Neural progenitor cell (in vitro differentiated cells): ENCODE measurements at regions not wholly inside any gene's neighbourhood (a gene's known extent, or its start where the extent isn't known, plus 50 kb on each side); places are given as distances from the start of the nearest gene placed in this dataset.

ENCODE experiments used
- DNase-seq: peaks from one replicate; pipeline ENCODE4 v3.0.0-alpha.2; 2016; ENCODE audit warnings: low spot score
- H2AFZ ChIP-seq: fragments of 200-600 bp; sonication (generic); replicated peaks from 2 replicates; pipeline ENCODE4 v1.6.1; 2016; ENCODE audit warnings: antibody characterized with exemption
- H3F3A ChIP-seq: fragments of 200-600 bp; sonication (generic); 2 replicates; pipeline ENCODE4 v1.6.1; 2016; ENCODE audit warnings: antibody characterized with exemption, low read depth
- H3K27ac ChIP-seq: fragments of 200-600 bp; sonication (generic); 2 replicates; pipeline ENCODE4 v1.5.1; 2016; ENCODE audit warnings: mild to moderate bottlenecking
- H3K27me3 ChIP-seq: fragments of 200-600 bp; sonication (generic); 2 replicates; pipeline ENCODE4 v1.6.1; 2016; ENCODE audit warnings: mild to moderate bottlenecking, moderate library complexity
- H3K36me3 ChIP-seq: fragments of 200-600 bp; sonication (generic); 2 replicates; pipeline ENCODE4 v1.5.1; 2016
- H3K4me1 ChIP-seq: fragments of 200-600 bp; sonication (generic); 2 replicates; pipeline ENCODE4 v1.6.1; 2016; ENCODE audit warnings: mixed run types
- H3K4me2 ChIP-seq: fragments of 200-600 bp; sonication (generic); 2 replicates; pipeline ENCODE4 v1.6.1; 2016
- H3K4me3 ChIP-seq: fragments of 200-600 bp; sonication (generic); 2 replicates; pipeline ENCODE4 v1.5.1; 2016
- H3K79me2 ChIP-seq: fragments of 200-600 bp; sonication (generic); 2 replicates; pipeline ENCODE4 v1.6.1; 2016; ENCODE audit warnings: low read depth
- H3K9ac ChIP-seq: fragments of 200-600 bp; sonication (generic); 2 replicates; pipeline ENCODE4 v1.6.1; 2016
- H3K9me3 ChIP-seq: fragments of 200-600 bp; sonication (generic); 2 replicates; pipeline ENCODE4 v1.5.1; 2016; ENCODE audit warnings: low read depth
- H4K20me1 ChIP-seq: fragments of 200-600 bp; sonication (generic); 2 replicates; pipeline ENCODE4 v1.6.1; 2016; ENCODE audit warnings: low read depth
- H3K27ac Mint-ChIP-seq: 3 replicates; pipeline ENCODE4 v1.8.0; 2021; ENCODE audit warnings: mixed read lengths
- H3K27me3 Mint-ChIP-seq: 2 replicates; pipeline ENCODE4 v1.8.0; 2022; ENCODE audit warnings: low read depth, mild to moderate bottlenecking, inconsistent platforms, moderate library complexity, mixed read lengths; ENCODE audit not compliant: insufficient read depth
- H3K36me3 Mint-ChIP-seq: 3 replicates; pipeline ENCODE4 v1.8.0; 2021; ENCODE audit warnings: mixed read lengths
- H3K4me1 Mint-ChIP-seq: 3 replicates; pipeline ENCODE4 v1.8.0; 2021; ENCODE audit warnings: mixed read lengths
- H3K4me3 Mint-ChIP-seq: 3 replicates; pipeline ENCODE4 v1.8.0; 2021; ENCODE audit warnings: mild to moderate bottlenecking, moderate library complexity, mixed read lengths
- H3K9me3 Mint-ChIP-seq: 3 replicates; pipeline ENCODE4 v1.8.0; 2020; ENCODE audit warnings: mixed read lengths
- EZH2 ChIP-seq: fragments of 200-600 bp; sonication (generic); IDR thresholded peaks from 2 replicates; pipeline ENCODE4 v1.6.1; 2017; ENCODE audit warnings: antibody characterized with exemption, mild to moderate bottlenecking, moderate library complexity
- EZH2phosphoT487 ChIP-seq: fragments of 200-600 bp; sonication (generic); IDR thresholded peaks from 2 replicates; pipeline ENCODE4 v1.6.1; 2017; ENCODE audit warnings: antibody characterized with exemption
- TF ChIP-seq, protein P1 (sequence below): fragments of 200-600 bp; sonication (generic); IDR thresholded peaks from 2 replicates; pipeline ENCODE4 v1.5.1; 2017; ENCODE audit warnings: antibody characterized with exemption, mild to moderate bottlenecking

DNA sequence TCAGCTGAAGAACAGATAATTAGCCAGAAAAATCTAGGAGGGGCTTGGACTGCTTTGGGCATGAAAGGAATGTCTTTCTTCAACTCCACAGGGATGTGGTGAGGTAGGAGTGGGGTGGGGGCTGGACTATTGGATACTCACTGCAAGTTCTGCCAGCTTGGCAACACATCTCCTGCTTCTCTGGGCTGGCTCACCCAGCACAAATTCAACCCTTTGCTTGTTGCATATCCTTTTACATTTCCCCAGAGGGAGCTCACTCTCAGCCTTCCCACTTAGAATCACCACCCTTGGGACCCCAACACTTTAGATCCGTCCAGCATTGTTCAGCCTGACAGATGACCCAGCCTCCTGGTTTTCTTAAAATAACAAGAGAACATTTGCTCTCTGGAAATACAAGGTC, 120.6 kb downstream of the KDR start:
- TF ChIP-seq, protein P1, sequence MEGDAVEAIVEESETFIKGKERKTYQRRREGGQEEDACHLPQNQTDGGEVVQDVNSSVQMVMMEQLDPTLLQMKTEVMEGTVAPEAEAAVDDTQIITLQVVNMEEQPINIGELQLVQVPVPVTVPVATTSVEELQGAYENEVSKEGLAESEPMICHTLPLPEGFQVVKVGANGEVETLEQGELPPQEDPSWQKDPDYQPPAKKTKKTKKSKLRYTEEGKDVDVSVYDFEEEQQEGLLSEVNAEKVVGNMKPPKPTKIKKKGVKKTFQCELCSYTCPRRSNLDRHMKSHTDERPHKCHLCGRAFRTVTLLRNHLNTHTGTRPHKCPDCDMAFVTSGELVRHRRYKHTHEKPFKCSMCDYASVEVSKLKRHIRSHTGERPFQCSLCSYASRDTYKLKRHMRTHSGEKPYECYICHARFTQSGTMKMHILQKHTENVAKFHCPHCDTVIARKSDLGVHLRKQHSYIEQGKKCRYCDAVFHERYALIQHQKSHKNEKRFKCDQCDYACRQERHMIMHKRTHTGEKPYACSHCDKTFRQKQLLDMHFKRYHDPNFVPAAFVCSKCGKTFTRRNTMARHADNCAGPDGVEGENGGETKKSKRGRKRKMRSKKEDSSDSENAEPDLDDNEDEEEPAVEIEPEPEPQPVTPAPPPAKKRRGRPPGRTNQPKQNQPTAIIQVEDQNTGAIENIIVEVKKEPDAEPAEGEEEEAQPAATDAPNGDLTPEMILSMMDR, result no peak
- TF ChIP-seq EZH2phosphoT487 (no peak), EZH2 (no peak)
- no peaks in the 10 kb centered on the region for H3K9me3 ChIP-seq

DNA sequence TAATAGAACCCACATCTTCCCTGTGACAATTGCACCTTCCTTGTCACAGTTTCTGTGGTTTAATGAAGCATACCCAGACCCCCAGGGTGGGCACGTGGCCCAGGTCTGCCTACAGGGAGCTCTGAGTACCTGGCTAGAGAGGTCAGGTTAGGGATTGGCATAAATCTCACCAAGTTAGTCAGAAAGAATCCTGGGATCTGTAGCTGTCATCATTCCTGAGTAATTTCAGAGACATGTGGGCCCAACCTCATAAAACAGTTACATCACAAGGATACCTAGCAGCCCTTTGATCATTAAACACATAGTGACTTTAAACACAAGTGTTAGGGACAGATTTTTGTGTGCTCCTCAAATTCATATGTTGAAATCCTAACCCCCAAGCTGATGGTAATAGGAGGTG, 123.0 kb downstream of the KDR start:
- Mint-ChIP-seq H3K27me3 (peaks cover 4% of the 10 kb centered on the region), H3K9me3 (no peaks in the 10 kb centered on the region), H3K4me3 (no peak overlapping the region), H3K27ac (no peak overlapping the region), H3K4me1 (peaks cover 5% of the 10 kb centered on the region), H3K36me3 (no peaks in the 10 kb centered on the region)
- Histone ChIP-seq H3K9me3 (no peaks in the 10 kb centered on the region), H3K27me3 (no peaks in the 10 kb centered on the region), H3K36me3 (no peaks in the 10 kb centered on the region), H4K20me1 (no peaks in the 10 kb centered on the region), H3K4me3 (no peak overlapping the region), H3K4me2 (no peak overlapping the region), H3K9ac (no peak overlapping the region), H3K79me2 (no peaks in the 10 kb centered on the region), H3K4me1 (peaks cover 10% of the 10 kb centered on the region), H3K27ac (no peak overlapping the region), H2AFZ (no peak overlapping the region), H3F3A (no peaks in the 10 kb centered on the region)
- no peak for DNase-seq
- TF ChIP-seq EZH2 (no peak), EZH2phosphoT487 (no peak)
- TF ChIP-seq, protein P1, result no peak

More for the DNA sequence above, 120.6 kb downstream of the KDR start:
- Mint-ChIP-seq H3K4me3 (no peak overlapping the region), H3K27me3 (peaks cover 8% of the 10 kb centered on the region), H3K9me3 (peaks cover 4% of the 10 kb centered on the region), H3K36me3 (peaks cover 2% of the 10 kb centered on the region), H3K27ac (no peak overlapping the region), H3K4me1 (peaks cover 5% of the 10 kb centered on the region)
- Histone ChIP-seq H2AFZ (no peak overlapping the region), H4K20me1 (no peaks in the 10 kb centered on the region), H3K27me3 (no peaks in the 10 kb centered on the region), H3F3A (no peaks in the 10 kb centered on the region), H3K4me1 (peaks cover 10% of the 10 kb centered on the region), H3K9ac (no peak overlapping the region), H3K79me2 (no peaks in the 10 kb centered on the region), H3K4me2 (no peak overlapping the region), H3K36me3 (no peaks in the 10 kb centered on the region), H3K27ac (no peak overlapping the region), H3K4me3 (no peak overlapping the region)
- peak; percentile 20 for DNase-seq

GRCh38 chr4:55001538-55001937, 123.9 kb downstream of the KDR start:
- Mint-ChIP-seq H3K4me1 (peaks cover 5% of the 10 kb centered on the region), H3K27me3 (peaks cover 4% of the 10 kb centered on the region), H3K36me3 (no peaks in the 10 kb centered on the region), H3K27ac (no peak overlapping the region), H3K4me3 (no peak overlapping the region), H3K9me3 (no peaks in the 10 kb centered on the region)
- no peak overlapping the region for H2AFZ ChIP-seq
- no peaks in the 10 kb centered on the region for H3K27me3 ChIP-seq
- no peaks in the 10 kb centered on the region for H3K79me2 ChIP-seq
- DNase-seq, result no peak
- no peak overlapping the region for H3K27ac ChIP-seq
- H3K9ac ChIP-seq, result no peak overlapping the region
- H3K4me3 ChIP-seq, result no peak overlapping the region
- no peaks in the 10 kb centered on the region for H3F3A ChIP-seq
- H4K20me1 ChIP-seq, result no peaks in the 10 kb centered on the region
- H3K9me3 ChIP-seq, result no peaks in the 10 kb centered on the region
- H3K4me2 ChIP-seq, result no peak overlapping the region
- H3K36me3 ChIP-seq, result no peaks in the 10 kb centered on the region
- H3K4me1 ChIP-seq, result peaks cover 10% of the 10 kb centered on the region
- TF ChIP-seq, protein P1, result no peak
- no peak for TF ChIP-seq EZH2phosphoT487
